GM18505 (cell line): ENCODE measurements at regions not wholly inside any gene's neighbourhood (a gene's known extent, or its start where the extent isn't known, plus 50 kb on each side); places are given as distances from the start of the nearest gene placed in this dataset.

ENCODE experiments used
- ATAC-seq: cut with Tn5 transposase; IDR thresholded peaks from one replicate; pipeline ENCODE4 v1.9.1; 2021; ENCODE audit not compliant: unreplicated experiment
- POLR2A ChIP-seq: IDR thresholded peaks from 4 replicates; pipeline ENCODE4 v1.6.1; 2011; ENCODE audit warnings: borderline replicate concordance; ENCODE audit not compliant: insufficient read depth, insufficient read length; ENCODE audit errors: extremely low read depth

DNA sequence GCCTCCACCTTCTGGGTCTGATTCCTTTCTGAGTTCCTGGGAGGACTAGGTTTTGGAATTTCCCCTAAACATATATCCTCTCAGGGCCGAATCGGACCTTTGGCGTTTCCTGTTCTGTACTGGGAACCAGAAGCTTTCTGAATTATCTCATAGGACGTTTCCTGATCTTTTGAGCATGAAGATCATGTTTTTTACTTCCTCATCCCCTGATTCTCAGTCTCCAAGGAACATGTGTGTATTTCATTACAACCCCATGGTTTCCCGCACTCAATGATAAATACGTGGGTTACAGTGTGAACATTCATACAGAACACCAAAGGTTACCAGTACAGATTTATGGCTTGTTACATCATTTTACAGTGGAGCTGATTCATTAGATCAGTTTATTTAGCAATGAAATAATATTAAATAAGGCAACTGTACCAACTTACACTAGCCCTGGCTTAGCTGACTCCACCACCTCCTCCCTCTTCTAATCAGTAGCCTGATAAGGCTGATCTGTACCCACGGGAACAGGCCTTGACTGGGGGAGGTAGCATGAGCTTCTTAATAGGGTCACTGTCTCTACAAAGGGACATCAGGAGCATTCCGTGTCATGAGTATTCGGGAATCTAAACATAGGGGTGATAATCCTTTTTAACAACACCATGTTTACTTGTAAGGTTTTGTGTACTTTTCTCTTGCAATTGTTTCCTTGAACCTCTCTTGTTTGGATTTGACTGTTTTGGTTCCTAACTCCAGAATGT, 57.8 kb upstream of the ERRFI1 start:
- no peak for TF ChIP-seq POLR2A
- no peak for ATAC-seq

DNA sequence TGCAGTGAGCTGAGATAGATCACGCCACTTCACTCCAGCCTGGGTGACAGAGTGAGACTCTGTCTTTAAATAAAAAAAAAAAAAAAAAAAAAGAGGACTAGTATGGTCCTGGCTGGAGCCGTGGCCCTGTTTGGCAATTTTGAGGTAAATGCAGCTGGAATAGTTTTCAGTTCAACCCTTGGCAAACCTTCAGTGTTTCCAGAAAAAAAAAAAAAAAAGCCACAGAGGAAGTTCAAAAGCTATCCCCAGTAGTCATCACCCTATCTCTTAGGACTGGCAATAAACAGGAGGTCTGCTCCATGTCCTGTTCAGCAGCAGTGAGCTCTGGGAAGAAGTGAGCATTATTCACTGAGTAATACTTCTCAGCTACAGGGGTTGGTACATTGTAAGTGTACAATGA, 56.8 kb upstream of the ERRFI1 start:
- TF ChIP-seq POLR2A: no peak
- no peak for ATAC-seq

DNA sequence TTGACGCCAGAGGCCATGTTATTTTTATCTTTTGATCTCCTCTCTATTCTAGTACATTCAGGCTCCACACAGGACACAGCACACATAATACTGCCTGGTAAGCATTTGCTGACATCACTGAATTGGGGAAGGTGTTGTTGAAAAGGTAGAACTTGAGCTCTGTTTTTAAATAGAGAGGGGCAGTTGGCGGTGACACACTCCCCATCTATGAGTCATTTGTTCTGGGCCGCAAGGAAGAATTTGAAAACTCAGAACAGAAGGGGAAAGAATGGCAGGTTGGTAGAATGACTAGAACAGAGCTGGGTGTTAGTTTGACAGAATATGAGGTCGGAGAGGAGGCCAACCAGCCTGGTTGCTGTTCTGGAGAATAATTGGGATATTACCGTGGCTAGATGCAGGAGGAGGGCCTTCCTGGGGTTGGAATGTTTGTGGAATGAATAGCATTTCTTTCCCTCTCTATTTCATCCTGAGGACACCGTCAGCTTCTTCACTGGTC, 52.1 kb upstream of the ERRFI1 start:
- TF ChIP-seq POLR2A: no peak
- ATAC-seq: no peak

DNA sequence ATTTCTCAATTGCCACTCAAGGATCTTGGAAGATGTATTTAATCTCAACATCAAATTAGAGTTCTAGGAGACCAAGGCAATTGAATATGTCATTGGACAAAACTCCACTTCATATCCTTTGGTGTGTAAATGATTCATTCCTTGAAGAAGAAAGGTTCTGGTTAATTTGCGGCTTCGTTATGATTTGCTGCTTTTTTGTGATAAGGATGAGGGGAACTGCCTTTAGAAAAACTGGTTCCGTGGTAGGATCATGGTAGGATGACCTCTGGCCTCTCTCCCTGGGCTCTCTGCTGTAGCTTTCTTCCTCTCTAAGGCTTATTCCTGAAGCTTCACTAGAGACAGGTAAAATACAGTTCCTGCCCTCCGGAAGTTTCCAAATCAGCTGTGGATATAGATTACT, 51.5 kb upstream of the ERRFI1 start:
- no peak for ATAC-seq
- no peak for TF ChIP-seq POLR2A

DNA sequence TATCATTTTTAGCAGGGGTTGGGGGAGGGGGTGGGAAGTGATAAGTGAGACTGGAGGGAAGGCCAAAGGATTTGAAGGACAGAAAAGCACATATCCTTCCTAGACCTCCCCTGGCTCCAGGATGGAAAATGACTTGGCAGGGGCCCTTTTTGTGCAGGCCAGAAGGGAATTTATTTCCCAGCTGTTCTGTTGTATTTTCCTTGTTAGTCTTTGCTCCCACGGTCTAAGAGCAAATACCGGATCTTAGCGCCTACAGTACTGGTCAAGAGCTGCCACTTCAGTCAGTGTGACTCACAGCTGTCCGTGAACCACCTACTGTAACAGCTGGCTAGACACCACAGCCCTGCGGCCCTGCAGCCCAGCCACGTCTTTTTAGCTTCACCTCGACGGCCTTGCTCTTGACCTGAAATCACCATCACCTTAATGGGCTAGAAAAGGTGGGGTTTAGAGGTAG, 51.0 kb upstream of the ERRFI1 start:
- no peak for TF ChIP-seq POLR2A
- ATAC-seq: no peak

DNA sequence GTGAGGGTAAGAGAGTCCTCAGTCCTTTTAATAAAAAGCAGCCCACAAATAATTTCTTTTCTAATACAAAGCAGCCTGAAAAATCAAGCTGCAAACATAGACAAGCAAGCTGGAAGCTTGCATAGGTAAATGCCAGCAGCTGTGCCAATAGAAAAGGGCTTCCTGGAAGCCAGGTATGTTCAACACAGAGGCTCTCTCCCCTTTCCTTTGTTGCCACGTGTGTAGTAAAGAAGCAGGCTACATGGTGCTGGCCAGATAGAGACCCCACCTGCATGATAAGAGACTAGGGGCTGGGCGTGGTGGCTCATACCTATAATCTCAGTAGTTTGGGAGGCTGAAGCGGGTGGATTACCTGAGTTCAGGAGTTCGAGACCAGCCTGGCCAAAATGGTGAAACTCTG, 50.1 kb upstream of the ERRFI1 start:
- ATAC-seq: no peak
- no peak for TF ChIP-seq POLR2A
